Nephron (organoid): ENCODE measurements at regions not wholly inside any gene's neighbourhood (a gene's known extent, or its start where the extent isn't known, plus 50 kb on each side); places are given as distances from the start of the nearest gene placed in this dataset.

ENCODE experiments used
- H3K27ac Mint-ChIP-seq, 3 experiments: 2 replicates each; pipeline ENCODE4 v1.8.0; 2020; ENCODE audit warnings: mixed read lengths in 3 of 3, mild to moderate bottlenecking in 2 of 3, moderate library complexity in 1 of 3
- H3K27me3 Mint-ChIP-seq: 2 replicates; pipeline ENCODE4 v1.8.0; 2021; ENCODE audit warnings: low read depth, mild to moderate bottlenecking, moderate library complexity, mixed read lengths
- H3K36me3 Mint-ChIP-seq: 2 replicates; pipeline ENCODE4 v1.8.0; 2020; ENCODE audit warnings: low read depth, mixed read lengths
- H3K4me1 Mint-ChIP-seq: 2 replicates; pipeline ENCODE4 v1.8.0; 2020; ENCODE audit warnings: mixed read lengths
- H3K4me3 Mint-ChIP-seq, 3 experiments: 2 replicates each; pipeline ENCODE4 v1.8.0; 2020; ENCODE audit warnings: mild to moderate bottlenecking in 3 of 3, mixed read lengths in 3 of 3, moderate library complexity in 2 of 3
- H3K9me3 Mint-ChIP-seq: 2 replicates; pipeline ENCODE4 v1.8.0; 2020; ENCODE audit warnings: mixed read lengths
- TF ChIP-seq, protein P1 (sequence below), 3 experiments: fragments of 200-600 bp; sonication (generic); IDR thresholded peaks; one replicate each; pipeline ENCODE4 v1.5.0; 2021; ENCODE audit warnings: antibody characterized with exemption in 3 of 3; ENCODE audit not compliant: unreplicated experiment in 3 of 3

DNA sequence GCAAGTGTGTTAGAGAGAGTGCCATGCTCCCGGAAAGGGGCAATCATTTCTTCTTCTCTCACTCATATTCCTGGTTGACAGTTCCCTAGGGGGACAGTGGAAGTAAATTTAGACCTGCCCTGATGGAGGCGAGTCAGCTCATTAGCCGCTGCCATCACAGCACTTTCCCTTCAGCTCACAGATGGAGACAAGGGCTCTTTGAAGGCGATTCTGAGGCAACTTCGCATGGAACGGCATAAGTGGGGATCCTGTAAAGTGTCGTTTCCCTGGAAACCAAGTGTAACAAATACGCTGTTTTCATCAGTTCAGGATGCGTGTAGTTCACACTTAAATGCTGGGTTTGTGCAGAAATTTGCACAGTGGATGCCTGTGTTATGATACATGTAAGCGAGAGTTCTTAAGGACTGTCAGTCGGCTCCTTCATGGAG is 114.5 kb upstream of the TMPRSS15 start:
- TF ChIP-seq, protein P1, sequence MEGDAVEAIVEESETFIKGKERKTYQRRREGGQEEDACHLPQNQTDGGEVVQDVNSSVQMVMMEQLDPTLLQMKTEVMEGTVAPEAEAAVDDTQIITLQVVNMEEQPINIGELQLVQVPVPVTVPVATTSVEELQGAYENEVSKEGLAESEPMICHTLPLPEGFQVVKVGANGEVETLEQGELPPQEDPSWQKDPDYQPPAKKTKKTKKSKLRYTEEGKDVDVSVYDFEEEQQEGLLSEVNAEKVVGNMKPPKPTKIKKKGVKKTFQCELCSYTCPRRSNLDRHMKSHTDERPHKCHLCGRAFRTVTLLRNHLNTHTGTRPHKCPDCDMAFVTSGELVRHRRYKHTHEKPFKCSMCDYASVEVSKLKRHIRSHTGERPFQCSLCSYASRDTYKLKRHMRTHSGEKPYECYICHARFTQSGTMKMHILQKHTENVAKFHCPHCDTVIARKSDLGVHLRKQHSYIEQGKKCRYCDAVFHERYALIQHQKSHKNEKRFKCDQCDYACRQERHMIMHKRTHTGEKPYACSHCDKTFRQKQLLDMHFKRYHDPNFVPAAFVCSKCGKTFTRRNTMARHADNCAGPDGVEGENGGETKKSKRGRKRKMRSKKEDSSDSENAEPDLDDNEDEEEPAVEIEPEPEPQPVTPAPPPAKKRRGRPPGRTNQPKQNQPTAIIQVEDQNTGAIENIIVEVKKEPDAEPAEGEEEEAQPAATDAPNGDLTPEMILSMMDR (IDR thresholded peaks at IDR 0.05; ENCODE audit: unreplicated experiment in 3 of 3): no peak
- H3K9me3 Mint-ChIP-seq: no peaks in the 10 kb centered on the region
- H3K4me1 Mint-ChIP-seq: peaks cover 7% of the 10 kb centered on the region
- H3K4me3 Mint-ChIP-seq: no peak overlapping the region
- H3K36me3 Mint-ChIP-seq: no peaks in the 10 kb centered on the region
- H3K27me3 Mint-ChIP-seq: peaks cover 4% of the 10 kb centered on the region
- no peak overlapping the region for H3K27ac Mint-ChIP-seq

DNA sequence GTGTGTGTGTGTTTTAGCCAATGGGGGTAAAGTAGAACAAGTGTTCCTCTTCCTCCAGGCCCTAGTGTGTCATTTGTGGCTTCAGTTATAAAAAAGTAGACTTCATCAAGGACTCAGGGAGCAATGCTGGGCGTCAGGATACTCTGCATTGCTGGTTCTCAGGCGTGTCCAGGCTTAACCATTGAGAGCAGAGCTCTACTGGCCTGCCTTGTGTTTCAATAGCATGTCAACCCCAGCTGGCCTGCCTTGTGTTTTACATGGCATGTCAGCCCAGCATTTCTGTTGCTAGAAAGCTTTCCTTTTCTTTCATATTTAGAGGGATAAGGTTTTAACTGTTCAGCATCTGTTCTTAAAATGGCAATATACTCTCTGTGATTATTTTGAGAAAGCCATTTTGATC is 117.6 kb upstream of the TMPRSS15 start:
- Mint-ChIP-seq H3K36me3 (no peaks in the 10 kb centered on the region), H3K9me3 (no peaks in the 10 kb centered on the region), H3K27me3 (peaks cover 4% of the 10 kb centered on the region), H3K4me1 (peaks cover 9% of the 10 kb centered on the region), H3K4me3 (no peak overlapping the region), H3K27ac (no peak overlapping the region)
- TF ChIP-seq, protein P1 (IDR thresholded peaks at IDR 0.05; ENCODE audit: unreplicated experiment in 3 of 3): no peak

DNA sequence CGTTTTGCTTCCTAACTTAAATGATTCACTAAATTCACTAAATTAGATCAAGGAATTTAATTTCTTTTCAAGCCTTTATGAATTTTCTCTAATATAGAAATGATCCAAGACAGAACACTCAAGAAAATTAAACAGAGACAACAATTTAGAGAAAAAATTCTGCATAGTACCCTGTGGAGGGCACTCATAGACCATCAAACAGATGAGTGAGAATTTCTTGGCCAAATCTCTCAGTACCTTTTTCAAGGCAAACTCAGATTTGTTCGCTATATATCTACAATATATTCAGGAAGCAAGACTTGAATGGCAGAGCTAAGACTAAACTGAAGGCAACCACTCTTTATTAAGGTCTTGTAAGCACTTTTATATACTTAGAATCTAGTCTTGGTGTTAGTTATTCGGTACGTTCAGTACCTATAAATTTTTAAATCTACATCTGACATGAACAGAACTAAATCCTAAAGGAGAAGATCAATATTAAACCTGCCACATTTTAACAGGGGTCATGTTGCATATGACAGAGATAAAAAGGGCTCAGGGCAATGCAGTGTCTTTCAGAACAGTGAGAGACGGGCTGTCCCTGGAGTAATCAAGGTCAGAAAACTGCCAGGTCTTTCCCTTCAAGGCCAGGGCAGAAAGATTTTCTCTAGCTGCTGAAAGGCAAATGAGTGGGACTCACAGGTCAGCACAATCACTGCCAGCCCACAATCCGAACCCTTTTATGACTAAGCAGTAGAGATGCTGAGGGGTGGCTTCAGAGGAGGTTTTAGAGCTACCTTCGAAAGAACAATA is 118.8 kb upstream of the TMPRSS15 start:
- Mint-ChIP-seq H3K27ac (peak overlapping the region in 1 of 3 experiments; percentile 16), H3K4me3 (no peak overlapping the region), H3K9me3 (no peaks in the 10 kb centered on the region), H3K4me1 (peaks cover 9% of the 10 kb centered on the region), H3K27me3 (peaks cover 4% of the 10 kb centered on the region), H3K36me3 (no peaks in the 10 kb centered on the region)
- TF ChIP-seq, protein P1 (IDR thresholded peaks at IDR 0.05; ENCODE audit: unreplicated experiment in 3 of 3): peak; percentile 25 to 66 (median 55)

DNA sequence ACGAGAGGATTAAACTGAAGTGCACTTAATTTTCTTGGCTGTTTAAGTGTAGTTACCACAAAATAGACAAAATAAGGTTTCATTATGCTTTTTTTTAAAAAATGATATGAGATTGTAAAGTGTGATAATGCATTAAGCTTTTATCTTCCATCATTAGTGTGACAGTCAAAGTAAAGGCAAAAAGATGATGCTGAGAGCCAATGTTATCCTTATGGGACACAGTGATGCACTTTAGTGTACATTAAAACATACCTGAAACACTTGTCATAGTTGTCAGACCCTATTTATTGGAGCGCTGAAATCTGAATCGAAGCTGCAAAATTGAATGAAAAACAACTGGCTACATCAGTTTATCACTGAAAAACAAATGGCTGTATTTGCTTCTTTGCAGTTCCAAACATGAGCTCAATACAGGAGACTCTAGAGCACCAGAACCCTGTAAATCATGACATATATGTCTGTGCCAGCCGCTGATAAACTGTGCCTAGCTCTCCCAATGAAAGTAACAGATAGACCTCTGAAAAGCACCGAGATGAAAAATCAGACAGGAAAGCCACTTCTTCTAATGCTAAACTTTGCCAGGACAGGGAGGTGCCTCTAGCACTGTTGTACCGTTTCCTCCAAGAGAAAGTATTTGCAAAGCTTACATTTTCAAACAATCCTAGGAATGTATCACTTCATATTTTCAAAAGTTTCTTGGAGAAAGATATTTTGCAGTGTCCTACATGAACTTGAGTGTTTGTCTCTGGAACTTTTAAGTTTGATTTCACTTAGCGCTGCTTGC is 120.7 kb upstream of the TMPRSS15 start:
- Mint-ChIP-seq H3K4me3 (no peak overlapping the region), H3K36me3 (no peaks in the 10 kb centered on the region), H3K27me3 (no peaks in the 10 kb centered on the region), H3K9me3 (no peaks in the 10 kb centered on the region), H3K27ac (no peak overlapping the region), H3K4me1 (peaks cover 19% of the 10 kb centered on the region)
- TF ChIP-seq, protein P1 (IDR thresholded peaks at IDR 0.05; ENCODE audit: unreplicated experiment in 3 of 3): no peak

DNA sequence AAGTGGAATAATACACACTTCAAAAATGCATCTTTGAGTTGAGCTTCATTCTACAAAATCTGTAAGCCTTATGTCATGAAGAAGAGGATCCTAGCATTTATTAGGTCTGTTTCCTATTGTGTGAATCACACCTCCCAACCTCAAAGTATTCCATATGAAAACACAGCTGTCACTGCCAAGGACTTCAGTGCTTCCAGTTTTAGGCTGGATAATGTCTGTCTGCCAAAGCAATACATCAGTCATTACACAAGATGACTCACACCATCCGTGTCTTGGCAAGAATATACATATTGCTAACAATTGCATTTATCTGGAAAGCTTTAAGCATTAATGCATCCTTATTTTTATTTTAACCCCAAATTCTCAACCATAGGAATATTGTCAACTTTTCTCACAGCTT is 125.7 kb upstream of the TMPRSS15 start:
- TF ChIP-seq, protein P1 (IDR thresholded peaks at IDR 0.05; ENCODE audit: unreplicated experiment in 3 of 3): no peak

More for the DNA sequence above, 125.7 kb upstream of the TMPRSS15 start:
- no peaks in the 10 kb centered on the region for H3K36me3 Mint-ChIP-seq
- H3K4me1 Mint-ChIP-seq: peaks cover 15% of the 10 kb centered on the region
- H3K9me3 Mint-ChIP-seq: no peaks in the 10 kb centered on the region
- H3K4me3 Mint-ChIP-seq: no peak overlapping the region
- H3K27me3 Mint-ChIP-seq: no peaks in the 10 kb centered on the region
- H3K27ac Mint-ChIP-seq: peak overlapping the region in 1 of 3 experiments; percentile 29
